HL-60 (cell line): ENCODE measurements at regions not wholly inside any gene's neighbourhood (a gene's known extent, or its start where the extent isn't known, plus 50 kb on each side); places are given as distances from the start of the nearest gene placed in this dataset.

ENCODE experiments used
- CTCF ChIP-seq: IDR thresholded peaks from one replicate; pipeline ENCODE4 v1.5.1; 2011; ENCODE audit warnings: low read length, control low read depth, inconsistent platforms; ENCODE audit not compliant: insufficient read depth
- GABPA ChIP-seq: IDR thresholded peaks from 2 replicates; pipeline ENCODE4 v1.6.1; 2012; ENCODE audit warnings: low read depth
- POLR2AphosphoS5 ChIP-seq: IDR thresholded peaks from 2 replicates; pipeline ENCODE4 v1.6.1; 2012; ENCODE audit warnings: low read depth

DNA sequence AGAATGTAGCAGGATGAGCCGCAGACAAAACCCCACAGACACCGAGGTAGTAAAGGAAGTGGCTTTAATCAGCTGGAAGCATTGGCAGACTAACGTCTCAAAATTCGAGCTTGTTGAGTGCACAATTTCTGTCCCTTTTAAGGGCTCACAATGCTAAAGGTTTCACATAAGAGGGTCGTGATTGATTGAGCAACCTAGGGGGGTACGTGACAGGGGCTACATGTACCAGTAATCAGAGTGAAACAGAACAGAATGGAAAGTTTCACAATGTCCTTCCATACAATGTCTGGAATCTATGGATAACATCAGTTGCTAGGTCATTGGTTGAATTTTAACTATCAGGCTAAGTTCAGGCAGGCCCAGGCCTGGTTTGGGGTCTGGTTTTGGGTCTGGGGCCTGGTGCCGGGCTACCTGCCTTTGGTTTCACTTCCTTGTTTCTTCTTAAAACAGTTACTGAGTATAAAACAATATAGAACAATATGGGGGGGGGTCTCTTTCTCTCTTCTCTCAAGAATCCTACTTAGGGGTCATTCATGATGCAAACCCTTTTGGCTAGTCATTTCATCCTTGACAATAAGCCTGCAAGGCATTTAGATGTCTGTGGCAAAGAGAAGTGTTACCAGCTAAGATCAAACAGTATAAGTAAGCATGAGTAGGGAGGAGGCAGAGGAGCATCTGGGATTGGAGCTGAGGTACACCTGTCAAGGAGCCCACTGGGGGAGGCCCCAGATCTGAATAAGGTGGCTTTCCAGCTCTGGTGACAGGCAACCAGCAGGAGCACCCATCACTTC, 364.1 kb downstream of the TNS3 start:
- TF ChIP-seq CTCF (no peak), POLR2AphosphoS5 (no peak), GABPA (no peak)
